HepG2 (cell line): ENCODE measurements at regions not wholly inside any gene's neighbourhood (a gene's known extent, or its start where the extent isn't known, plus 50 kb on each side); places are given as distances from the start of the nearest gene placed in this dataset.

Experiments
- ATAC-seq: fragments of 200-7000 bp; cut with Tn5 transposase; 3 replicates; pipeline ENCODE4 v1.9.1; 2020; ENCODE audit warnings: mild to moderate bottlenecking, moderate library complexity
- BruUV-seq: library from RNA; stranded (reverse); fragments of 400-500 nt; replicated peaks from 2 replicates; lab custom pipeline; 2021; lab: Mats Ljungman, UMichigan
- CTCF ChIA-PET: fragments of 300-600 bp; formaldehyde crosslinking; extraction: SDS; loops from one replicate; lab custom pipeline; 2021; ENCODE audit warnings: low total read pairs, inconsistent platforms, low intra/inter-chr PET ratio; lab: Yijun Ruan, JAX
- POLR2A ChIA-PET: fragments of 350-600 bp; sonication (Branson Sonifier 250); formaldehyde crosslinking; loops from one replicate; lab custom pipeline; 2020; ENCODE audit warnings: antibody characterized with exemption, inconsistent platforms; lab: Yijun Ruan, JAX
- DNase-seq: peaks from one replicate; pipeline ENCODE4 v3.0.0-alpha.2; 2015; ENCODE audit warnings: low spot score
- FAIRE-seq: peaks from 3 replicates; lab custom pipeline; 2011; peaks lifted over from hg19 to GRCh38; lab: Jason Lieb, UNC
- H2AFZ ChIP-seq: one replicate; pipeline ENCODE4 v1.6.1; 2011; ENCODE audit warnings: low read length, inconsistent platforms
- H3K27ac ChIP-seq: fragments of 300-600 bp; 3 replicates; pipeline ENCODE4 v1.8.0; 2011; ENCODE audit warnings: mixed run types, mild to moderate bottlenecking, mixed read lengths, low read length, inconsistent platforms; ENCODE audit not compliant: insufficient read depth; ENCODE audit errors: extremely low read length
- H3K27me3 ChIP-seq, 2 experiments: fragments of 200-600 bp in 1 of 2; 2 replicates in 1 of 2; 3 replicates in 1 of 2; pipeline versions ENCODE4 v1.6.0 to v1.8.0; 2011; ENCODE audit warnings: low read length in 2 of 2, mild to moderate bottlenecking in 2 of 2, moderate library complexity in 2 of 2, inconsistent platforms in 1 of 2; ENCODE audit not compliant: insufficient read depth in 2 of 2, control insufficient read depth in 1 of 2
- H3K36me3 ChIP-seq, 2 experiments: fragments of 200-600 bp in 1 of 2; replicated peaks in 1 of 2; 2 replicates in 1 of 2; 3 replicates in 1 of 2; pipeline versions ENCODE4 v1.5.1 to v1.8.0; 2011; ENCODE audit warnings: low read length in 2 of 2, inconsistent platforms in 1 of 2; ENCODE audit not compliant: insufficient read depth in 2 of 2, control insufficient read depth in 1 of 2
- H3K4me1 ChIP-seq: 2 replicates; pipeline ENCODE4 v1.5.1; 2012; ENCODE audit warnings: low read length, inconsistent platforms; ENCODE audit not compliant: insufficient read depth
- H3K4me2 ChIP-seq: 2 replicates; pipeline ENCODE4 v1.6.0; 2011; ENCODE audit warnings: low read depth, low read length, inconsistent platforms
- H3K4me3 ChIP-seq, 3 experiments: fragments of 200-600 bp in 1 of 3; sonication (generic), shearing (Covaris generic) in 1 of 3; replicated peaks in 1 of 3; 2 replicates each; pipeline ENCODE4 v1.5.1; 2011 to 2016; ENCODE audit warnings: low read length in 3 of 3, inconsistent platforms in 2 of 3, low read depth in 2 of 3, mild to moderate bottlenecking in 2 of 3, control low read depth in 1 of 3, mixed read lengths in 1 of 3; ENCODE audit not compliant: insufficient read depth in 1 of 3
- H3K79me2 ChIP-seq: one replicate; pipeline ENCODE4 v1.6.1; 2011; ENCODE audit warnings: low read length, inconsistent platforms; ENCODE audit not compliant: insufficient read depth
- H3K9ac ChIP-seq: 2 replicates; pipeline ENCODE4 v1.6.0; 2011; ENCODE audit warnings: mild to moderate bottlenecking, low read depth, low read length, inconsistent platforms; ENCODE audit not compliant: insufficient read depth
- H3K9me3 ChIP-seq: 2 replicates; pipeline ENCODE4 v1.5.1; 2012; ENCODE audit warnings: mild to moderate bottlenecking, low read length
- H4K20me1 ChIP-seq: 2 replicates; pipeline ENCODE4 v1.6.0; 2011; ENCODE audit warnings: inconsistent platforms, mild to moderate bottlenecking, low read length, moderate library complexity; ENCODE audit not compliant: insufficient read depth
- FOXJ3 ChIP-seq: sonication (generic); formaldehyde crosslinking; IDR thresholded peaks from 2 replicates; pipeline ENCODE4 v1.4.0; 2020; ENCODE audit warnings: missing genetic modification reagents, mild to moderate bottlenecking, borderline replicate concordance
- GATA4 ChIP-seq: sonication (generic); IDR thresholded peaks from 2 replicates; pipeline ENCODE4 v1.6.1; 2016; ENCODE audit warnings: antibody characterized with exemption, low read depth, borderline replicate concordance
- HNRNPL ChIP-seq: fragments of 200-400 bp; formaldehyde crosslinking; IDR thresholded peaks from 2 replicates; pipeline ENCODE4 v1.6.1; 2017; ENCODE audit warnings: mild to moderate bottlenecking, low read depth, low read length
- KDM3A ChIP-seq: IDR thresholded peaks from 2 replicates; pipeline ENCODE4 v1.6.1; 2018; ENCODE audit warnings: low read depth, missing compliant biosample characterization
- KMT2B ChIP-seq: IDR thresholded peaks from 2 replicates; pipeline ENCODE4 v1.6.1; 2016; ENCODE audit warnings: missing genetic modification reagents, missing compliant biosample characterization
- PLSCR1 ChIP-seq: sonication (generic); formaldehyde crosslinking; IDR thresholded peaks from 2 replicates; pipeline ENCODE4 v1.5.0; 2020; ENCODE audit warnings: missing genetic modification reagents, mild to moderate bottlenecking, borderline replicate concordance
- RAD21 ChIP-seq: fragments of 450-650 bp; formaldehyde crosslinking; IDR thresholded peaks from 2 replicates; pipeline ENCODE4 v1.5.0; 2020; ENCODE audit warnings: mild to moderate bottlenecking
- RORA ChIP-seq: sonication (generic); formaldehyde crosslinking; IDR thresholded peaks from 2 replicates; pipeline ENCODE4 v1.5.0; 2020; ENCODE audit warnings: mild to moderate bottlenecking, missing genetic modification reagents, moderate library complexity
- SIX1 ChIP-seq: sonication (generic); formaldehyde crosslinking; IDR thresholded peaks from 2 replicates; pipeline ENCODE4 v1.4.0; 2020; ENCODE audit warnings: missing genetic modification reagents, borderline replicate concordance
- SMC3 ChIP-seq: IDR thresholded peaks from 2 replicates; pipeline ENCODE4 v1.6.1; 2011; ENCODE audit warnings: low read length, improper control_type of control experiment
- SRSF9 ChIP-seq: fragments of 200-400 bp; formaldehyde crosslinking; IDR thresholded peaks from 2 replicates; pipeline ENCODE4 v1.6.1; 2018; ENCODE audit warnings: borderline replicate concordance, mild to moderate bottlenecking, low read depth, low read length; ENCODE audit not compliant: insufficient read depth, poor library complexity, severe bottlenecking
- STAG1 ChIP-seq: sonication (generic); formaldehyde crosslinking; IDR thresholded peaks from 2 replicates; pipeline ENCODE4 v1.4.0; 2020; ENCODE audit warnings: missing genetic modification reagents
- TOPORS ChIP-seq: sonication (generic); formaldehyde crosslinking; IDR thresholded peaks from 2 replicates; pipeline ENCODE4 v1.8.0; 2023; ENCODE audit warnings: mild to moderate bottlenecking, missing genetic modification reagents
- XRCC5 ChIP-seq: fragments of 200-400 bp; formaldehyde crosslinking; optimal IDR thresholded peaks from 2 replicates; pipeline ENCODE3; 2017; ENCODE audit warnings: mild to moderate bottlenecking, low read length
- YEATS2 ChIP-seq: sonication (generic); formaldehyde crosslinking; IDR thresholded peaks from 2 replicates; pipeline ENCODE4 v1.4.0; 2020; ENCODE audit warnings: missing genetic modification reagents, borderline replicate concordance
- ZNF232 ChIP-seq: sonication (generic); formaldehyde crosslinking; IDR thresholded peaks from 2 replicates; pipeline ENCODE4 v1.4.0; 2020; ENCODE audit warnings: missing genetic modification reagents, borderline replicate concordance
- ZNF740 ChIP-seq: sonication (generic); formaldehyde crosslinking; IDR thresholded peaks from 2 replicates; pipeline ENCODE4 v1.4.0; 2020; ENCODE audit warnings: missing genetic modification reagents
- ZNF75D ChIP-seq: sonication (generic); formaldehyde crosslinking; IDR thresholded peaks from 2 replicates; pipeline ENCODE4 v1.8.1; 2023; ENCODE audit warnings: missing genetic modification reagents, mild to moderate bottlenecking, borderline replicate concordance
- WGBS: methylation state at CpG from one replicate; pipeline ENCODE4 v1.1.6; 2017; ENCODE audit warnings: low lambda C conversion rate; 5-methylcytosine and 5-hydroxymethylcytosine counted together
- in situ Hi-C: cut with HindIII; loops from 2 replicates; pipeline ENCODE4 v1.10.0; 2017; ENCODE audit warnings: low pct_unique_long_range_greater_than_20kb; ENCODE audit not compliant: extremely low pct_ligation_motif_present
- intact Hi-C: fragments of 100-400 bp; cut with micrococcal nuclease; formaldehyde crosslinking; loops from one replicate; pipeline ENCODE4 v1.10.0; 2022; ENCODE audit not compliant: unreplicated experiment
- TF ChIP-seq, protein P1 (sequence below): sonication (generic); formaldehyde crosslinking; IDR thresholded peaks from 2 replicates; pipeline ENCODE4 v1.4.0; 2020; ENCODE audit warnings: mild to moderate bottlenecking, missing genetic modification reagents
- TF ChIP-seq, protein P2 (sequence below), 2 experiments: fragments of 450-650 bp in 1 of 2; sonication (generic) in 1 of 2; formaldehyde crosslinking; IDR thresholded peaks; 2 replicates each; pipeline versions ENCODE4 v1.5.0 to v1.8.0; 2020 to 2022; ENCODE audit warnings: mild to moderate bottlenecking in 1 of 2, missing genetic modification reagents in 1 of 2
- TF ChIP-seq, protein P3 (sequence below): sonication (generic); formaldehyde crosslinking; IDR thresholded peaks from 2 replicates; pipeline ENCODE4 v1.8.0; 2022; ENCODE audit warnings: missing genetic modification reagents, mild to moderate bottlenecking, borderline replicate concordance

DNA sequence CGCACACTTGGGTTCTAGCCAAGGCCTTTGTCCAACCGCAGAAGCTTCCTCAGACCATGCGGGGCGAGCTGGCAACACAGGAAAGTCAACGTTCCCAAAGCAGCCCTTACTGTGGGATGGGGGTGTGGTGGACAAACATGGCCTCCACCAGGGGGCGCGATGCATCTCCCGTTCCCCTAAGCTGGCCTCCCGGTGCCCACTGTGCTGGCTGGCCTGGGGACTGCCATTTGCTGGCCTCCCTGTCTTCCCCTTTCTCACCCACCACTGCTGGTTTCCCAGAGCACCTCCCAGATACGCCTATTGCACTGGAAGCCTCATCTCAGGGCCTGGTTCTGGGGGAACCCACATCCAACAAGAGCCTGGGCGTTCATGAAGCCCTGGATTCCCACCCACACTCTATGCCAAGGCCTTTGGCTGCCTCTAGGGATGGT is 145.3 kb downstream of the IRF8 start:
- Histone ChIP-seq H3K9me3 (no peaks in the 10 kb centered on the region), H3K27me3 (peaks cover 3 to 7% of the 10 kb centered on the region in 2 experiments; a peak in 4 of 5 replicates), H3K4me3 (no peak overlapping the region), H3K4me1 (no peaks in the 10 kb centered on the region), H3K36me3 (no peaks in the 10 kb centered on the region), H2AFZ (no peak overlapping the region), H3K79me2 (no peaks in the 10 kb centered on the region), H3K4me2 (no peak overlapping the region), H3K9ac (no peak overlapping the region), H4K20me1 (no peaks in the 10 kb centered on the region), H3K27ac (no peak overlapping the region)
- ChIA-PET CTCF (interaction anchor here (1.0 to 1.3 kb wide), 2 partner anchors 473 to 476 kb away, joined by 3 to 4 read pairs; no protein-coding TSS in a partner anchor), POLR2A (no interaction called here)
- FAIRE-seq (no peak), DNase-seq (peak; percentile 23), ATAC-seq (peak; percentile 88)
- WGBS, result 9% methylated on average over 8 of the region's 11 CpGs
- BruUV-seq, result no TSS peak
- in situ Hi-C loops, result loop anchor here (10.0 kb wide), 1 partner anchor 471 kb away; the partner anchor contains the start of gene FOXF1
- intact Hi-C loops, result no loop called here
- peak; percentile 61 for TF ChIP-seq STAG1
- no peak for TF ChIP-seq GATA4
- peak; percentile 55 for TF ChIP-seq RAD21 (CRISPR knock-in tag)
- no peak for TF ChIP-seq SRSF9
- TF ChIP-seq ZNF75D (CRISPR knock-in tag), result no peak
- TF ChIP-seq SIX1 (CRISPR knock-in tag), result no peak
- TF ChIP-seq, protein P1, sequence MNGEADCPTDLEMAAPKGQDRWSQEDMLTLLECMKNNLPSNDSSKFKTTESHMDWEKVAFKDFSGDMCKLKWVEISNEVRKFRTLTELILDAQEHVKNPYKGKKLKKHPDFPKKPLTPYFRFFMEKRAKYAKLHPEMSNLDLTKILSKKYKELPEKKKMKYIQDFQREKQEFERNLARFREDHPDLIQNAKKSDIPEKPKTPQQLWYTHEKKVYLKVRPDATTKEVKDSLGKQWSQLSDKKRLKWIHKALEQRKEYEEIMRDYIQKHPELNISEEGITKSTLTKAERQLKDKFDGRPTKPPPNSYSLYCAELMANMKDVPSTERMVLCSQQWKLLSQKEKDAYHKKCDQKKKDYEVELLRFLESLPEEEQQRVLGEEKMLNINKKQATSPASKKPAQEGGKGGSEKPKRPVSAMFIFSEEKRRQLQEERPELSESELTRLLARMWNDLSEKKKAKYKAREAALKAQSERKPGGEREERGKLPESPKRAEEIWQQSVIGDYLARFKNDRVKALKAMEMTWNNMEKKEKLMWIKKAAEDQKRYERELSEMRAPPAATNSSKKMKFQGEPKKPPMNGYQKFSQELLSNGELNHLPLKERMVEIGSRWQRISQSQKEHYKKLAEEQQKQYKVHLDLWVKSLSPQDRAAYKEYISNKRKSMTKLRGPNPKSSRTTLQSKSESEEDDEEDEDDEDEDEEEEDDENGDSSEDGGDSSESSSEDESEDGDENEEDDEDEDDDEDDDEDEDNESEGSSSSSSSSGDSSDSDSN, result no peak
- TF ChIP-seq RORA, result no peak
- TF ChIP-seq ZNF740 (CRISPR knock-in tag), result peak; percentile 99
- TF ChIP-seq FOXJ3 (CRISPR knock-in tag), result no peak
- TF ChIP-seq PLSCR1, result no peak
- TF ChIP-seq YEATS2 (CRISPR knock-in tag), result no peak
- no peak for TF ChIP-seq KMT2B (CRISPR knock-in tag)
- TF ChIP-seq TOPORS (CRISPR knock-in tag), result no peak
- TF ChIP-seq, protein P2, sequence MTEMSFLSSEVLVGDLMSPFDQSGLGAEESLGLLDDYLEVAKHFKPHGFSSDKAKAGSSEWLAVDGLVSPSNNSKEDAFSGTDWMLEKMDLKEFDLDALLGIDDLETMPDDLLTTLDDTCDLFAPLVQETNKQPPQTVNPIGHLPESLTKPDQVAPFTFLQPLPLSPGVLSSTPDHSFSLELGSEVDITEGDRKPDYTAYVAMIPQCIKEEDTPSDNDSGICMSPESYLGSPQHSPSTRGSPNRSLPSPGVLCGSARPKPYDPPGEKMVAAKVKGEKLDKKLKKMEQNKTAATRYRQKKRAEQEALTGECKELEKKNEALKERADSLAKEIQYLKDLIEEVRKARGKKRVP (CRISPR knock-in tag; IDR thresholded peaks at IDR 0.05), result no peak
- TF ChIP-seq, protein P3, sequence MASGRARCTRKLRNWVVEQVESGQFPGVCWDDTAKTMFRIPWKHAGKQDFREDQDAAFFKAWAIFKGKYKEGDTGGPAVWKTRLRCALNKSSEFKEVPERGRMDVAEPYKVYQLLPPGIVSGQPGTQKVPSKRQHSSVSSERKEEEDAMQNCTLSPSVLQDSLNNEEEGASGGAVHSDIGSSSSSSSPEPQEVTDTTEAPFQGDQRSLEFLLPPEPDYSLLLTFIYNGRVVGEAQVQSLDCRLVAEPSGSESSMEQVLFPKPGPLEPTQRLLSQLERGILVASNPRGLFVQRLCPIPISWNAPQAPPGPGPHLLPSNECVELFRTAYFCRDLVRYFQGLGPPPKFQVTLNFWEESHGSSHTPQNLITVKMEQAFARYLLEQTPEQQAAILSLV (CRISPR knock-in tag), result 0 out of 2 replicates have a peak, but pooled peaks have one; percentile 26
- TF ChIP-seq SMC3, result peak; percentile 38; the same call in 1 of the 2 replicates
- peak; percentile 18 for TF ChIP-seq XRCC5
- TF ChIP-seq HNRNPL, result 0 out of 2 replicates have a peak, but pooled peaks have one; percentile 27
- no peak for TF ChIP-seq KDM3A (CRISPR knock-in tag)
- TF ChIP-seq ZNF232 (CRISPR knock-in tag), result no peak
